Endodermal cell (in vitro differentiated cells): ENCODE measurements at regions not wholly inside any gene's neighbourhood (a gene's known extent, or its start where the extent isn't known, plus 50 kb on each side); places are given as distances from the start of the nearest gene placed in this dataset.

Experiments used
- DNase-seq: peaks from one replicate; pipeline ENCODE4 v3.0.0-alpha.2; 2017
- H3K27ac ChIP-seq: 2 replicates; pipeline ENCODE4 v1.5.1; 2013; ENCODE audit warnings: mild to moderate bottlenecking, low read depth, low read length, moderate library complexity
- H3K27me3 ChIP-seq: 2 replicates; pipeline ENCODE4 v1.6.1; 2013; ENCODE audit warnings: mild to moderate bottlenecking, low read length, moderate library complexity; ENCODE audit not compliant: insufficient read depth, control insufficient read depth, poor library complexity, severe bottlenecking
- H3K36me3 ChIP-seq: 2 replicates; pipeline ENCODE4 v1.7.0; 2013; ENCODE audit warnings: mild to moderate bottlenecking, low read length, moderate library complexity; ENCODE audit not compliant: control insufficient read depth, insufficient read depth
- H3K4me1 ChIP-seq: one replicate; pipeline ENCODE4 v1.7.0; 2013; ENCODE audit warnings: low read length; ENCODE audit not compliant: control insufficient read depth, insufficient read depth
- H3K4me3 ChIP-seq: 2 replicates; pipeline ENCODE4 v1.5.1; 2013; ENCODE audit warnings: mild to moderate bottlenecking, low read length, moderate library complexity
- H3K9ac ChIP-seq: 2 replicates; pipeline ENCODE4 v1.6.1; 2013; ENCODE audit warnings: mild to moderate bottlenecking, low read length, moderate library complexity; ENCODE audit not compliant: poor library complexity, severe bottlenecking; ENCODE audit errors: extremely low read depth
- H3K9me3 ChIP-seq: 2 replicates; pipeline ENCODE4 v1.6.1; 2013; ENCODE audit warnings: mild to moderate bottlenecking, low read length, moderate library complexity; ENCODE audit not compliant: control insufficient read depth
- H3K27ac Mint-ChIP-seq: 2 replicates; pipeline ENCODE4 v1.8.0; 2020; ENCODE audit warnings: mixed read lengths
- H3K27me3 Mint-ChIP-seq: 2 replicates; pipeline ENCODE4 v1.8.0; 2021; ENCODE audit warnings: mild to moderate bottlenecking, mixed read lengths; ENCODE audit not compliant: insufficient read depth
- H3K36me3 Mint-ChIP-seq: 2 replicates; pipeline ENCODE4 v1.8.0; 2020; ENCODE audit warnings: low read depth, mixed read lengths
- H3K4me1 Mint-ChIP-seq: 2 replicates; pipeline ENCODE4 v1.8.0; 2020; ENCODE audit warnings: mixed read lengths
- H3K4me3 Mint-ChIP-seq: 2 replicates; pipeline ENCODE4 v1.8.0; 2020; ENCODE audit warnings: mild to moderate bottlenecking, moderate library complexity, mixed read lengths
- H3K9me3 Mint-ChIP-seq: 2 replicates; pipeline ENCODE4 v1.8.0; 2020; ENCODE audit warnings: mild to moderate bottlenecking, mixed read lengths
- CTCF ChIP-seq: fragments of 200-600 bp; sonication (generic); conservative IDR thresholded peaks from 2 replicates; pipeline ENCODE4 v1.5.0; 2021; ENCODE audit warnings: antibody characterized with exemption, mild to moderate bottlenecking
- WGBS, 2 experiments: methylation state at CpG; one replicate each; pipeline versions ENCODE4 v1.1.5 to v1.1.7; 2013; ENCODE audit warnings: missing lambda C conversion rate in 2 of 2, mixed read lengths in 1 of 2; ENCODE audit not compliant: insufficient coverage in 1 of 2, insufficient read length in 1 of 2; 5-methylcytosine and 5-hydroxymethylcytosine counted together

- no peak overlapping the region for H3K4me3 Mint-ChIP-seq
- H3K36me3 Mint-ChIP-seq = peaks cover 3% of the 10 kb centered on the region
- Histone ChIP-seq H3K9ac (no peak overlapping the region), H3K4me1 (no peaks in the 10 kb centered on the region), H3K9me3 (peaks cover 24% of the 10 kb centered on the region), H3K4me3 (no peak overlapping the region), H3K36me3 (no peaks in the 10 kb centered on the region), H3K27ac (no peak overlapping the region), H3K27me3 (no peaks in the 10 kb centered on the region)
- DNase-seq = no peak
- no peak for TF ChIP-seq CTCF
- no peak overlapping the region for H3K27ac Mint-ChIP-seq
- peaks cover 26% of the 10 kb centered on the region for H3K9me3 Mint-ChIP-seq
- H3K27me3 Mint-ChIP-seq = no peaks in the 10 kb centered on the region
- peaks cover 5% of the 10 kb centered on the region for H3K4me1 Mint-ChIP-seq
- WGBS, 2 experiments = 95% methylated on average over 3 of the region's 3 CpGs; no CpG with 5 or more reads in 1 of the 2 experiments
Observed at GRCh38 chr17:68784431-68784830, 170.8 kb downstream of the ABCA8 start.

- WGBS, 2 experiments = 96 to 97% methylated on average over 4 of the region's 4 CpGs
- H3K27me3 ChIP-seq = no peaks in the 10 kb centered on the region
- no peak for TF ChIP-seq CTCF
- H3K4me3 ChIP-seq = no peak overlapping the region
- H3K4me1 ChIP-seq = peaks cover 5% of the 10 kb centered on the region
- H3K9me3 Mint-ChIP-seq = peaks cover 22% of the 10 kb centered on the region
- peaks cover 19% of the 10 kb centered on the region for H3K9me3 ChIP-seq
- H3K9ac ChIP-seq = no peak overlapping the region
- no peaks in the 10 kb centered on the region for H3K36me3 ChIP-seq
- H3K27me3 Mint-ChIP-seq = no peaks in the 10 kb centered on the region
- no peak overlapping the region for H3K27ac ChIP-seq
- DNase-seq = no peak
- H3K36me3 Mint-ChIP-seq = peaks cover 3% of the 10 kb centered on the region
- no peak overlapping the region for H3K4me3 Mint-ChIP-seq
- H3K4me1 Mint-ChIP-seq = peaks cover 8% of the 10 kb centered on the region
- H3K27ac Mint-ChIP-seq = no peak overlapping the region
Observed at GRCh38 chr17:68783861-68784260, 171.3 kb downstream of the ABCA8 start.

GRCh38 chr17:68782789-68783188, 172.4 kb downstream of the ABCA8 start:
- no peak for TF ChIP-seq CTCF
- peaks cover 17% of the 10 kb centered on the region for H3K9me3 ChIP-seq
- H3K4me1 ChIP-seq = peaks cover 6% of the 10 kb centered on the region
- peaks cover 19% of the 10 kb centered on the region for H3K4me1 Mint-ChIP-seq
- no peaks in the 10 kb centered on the region for H3K27me3 ChIP-seq
- no peak overlapping the region for H3K9ac ChIP-seq
- H3K36me3 Mint-ChIP-seq = no peaks in the 10 kb centered on the region
- WGBS, 2 experiments = 100% methylated on average over 1 of the region's 1 CpG
- DNase-seq = no peak
- no peaks in the 10 kb centered on the region for H3K36me3 ChIP-seq
- H3K27me3 Mint-ChIP-seq = no peaks in the 10 kb centered on the region
- peaks cover 16% of the 10 kb centered on the region for H3K9me3 Mint-ChIP-seq
- H3K27ac ChIP-seq = no peak overlapping the region
- H3K27ac Mint-ChIP-seq = no peak overlapping the region
- no peak overlapping the region for H3K4me3 Mint-ChIP-seq
- no peak overlapping the region for H3K4me3 ChIP-seq
